GM21390 (cell line): ENCODE measurements at regions not wholly inside any gene's neighbourhood (a gene's known extent, or its start where the extent isn't known, plus 50 kb on each side); places are given as distances from the start of the nearest gene placed in this dataset.
"Not testable (repeated sequence)": the region's sequence is repeated elsewhere in the genome, so short reads cannot be mapped to it uniquely, and the experiment has no call there.

Source experiments
- ATAC-seq: cut with Tn5 transposase; IDR thresholded peaks from one replicate; pipeline ENCODE4 v1.9.1; 2021; ENCODE audit not compliant: unreplicated experiment

DNA sequence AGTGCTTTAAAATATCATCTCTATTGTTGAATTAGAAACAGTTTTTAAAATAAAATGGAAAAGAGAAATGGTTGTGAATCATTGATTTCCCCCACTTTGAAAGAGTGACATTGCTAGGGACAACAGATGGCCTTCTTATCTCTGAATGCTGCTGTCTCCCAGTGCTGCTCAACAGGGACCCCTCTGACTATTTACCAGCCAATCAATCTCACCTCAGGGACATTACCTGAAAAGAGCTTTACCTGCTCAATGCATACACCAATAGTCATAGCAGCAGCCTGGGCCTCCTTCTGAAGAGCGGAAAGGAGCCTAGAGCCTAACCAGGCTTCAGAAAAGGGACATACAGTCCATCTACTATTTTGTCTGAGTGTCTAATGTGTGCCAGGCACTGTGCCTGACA lies 162.8 kb downstream of the CGGBP1 start:
- no peak for ATAC-seq

DNA sequence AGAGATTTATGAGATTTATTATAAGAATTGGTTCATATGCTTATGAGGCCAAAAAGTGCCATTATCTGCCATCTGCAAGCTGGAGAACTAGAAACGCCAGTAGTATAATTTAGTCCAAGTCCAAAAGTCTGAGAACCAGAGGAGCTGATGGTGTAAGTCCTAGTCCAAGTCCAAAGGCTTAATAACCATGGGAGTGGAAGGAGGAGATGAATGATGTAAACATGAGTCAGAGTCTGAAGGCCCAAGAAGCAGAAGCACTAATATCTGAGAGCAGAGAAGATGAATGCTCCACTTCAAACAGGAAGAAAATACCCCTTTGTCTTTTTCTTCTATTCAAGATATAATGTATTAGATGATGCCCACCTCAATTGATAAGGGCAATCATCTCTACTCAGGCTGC lies 185.7 kb downstream of the CGGBP1 start:
- ATAC-seq = no peak

DNA sequence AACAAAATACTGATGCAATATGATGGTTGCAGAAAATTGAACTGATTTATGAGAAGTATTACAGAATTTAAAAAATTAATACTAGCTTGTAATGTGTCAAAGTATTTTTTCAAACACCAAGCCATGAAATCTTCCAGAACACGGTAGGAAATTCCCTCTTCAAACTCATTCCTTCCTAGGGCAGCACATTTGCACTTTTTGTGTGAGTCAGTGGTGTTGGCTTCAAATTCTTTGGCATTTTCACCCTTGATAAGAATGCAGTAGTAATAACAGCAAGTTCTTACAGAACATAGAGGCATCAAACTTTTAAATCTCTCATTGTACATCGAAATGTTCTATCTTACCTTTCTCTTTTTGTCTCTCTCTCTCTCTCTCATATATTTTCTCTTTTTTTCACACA lies 191.8 kb downstream of the CGGBP1 start:
- ATAC-seq = no peak

DNA sequence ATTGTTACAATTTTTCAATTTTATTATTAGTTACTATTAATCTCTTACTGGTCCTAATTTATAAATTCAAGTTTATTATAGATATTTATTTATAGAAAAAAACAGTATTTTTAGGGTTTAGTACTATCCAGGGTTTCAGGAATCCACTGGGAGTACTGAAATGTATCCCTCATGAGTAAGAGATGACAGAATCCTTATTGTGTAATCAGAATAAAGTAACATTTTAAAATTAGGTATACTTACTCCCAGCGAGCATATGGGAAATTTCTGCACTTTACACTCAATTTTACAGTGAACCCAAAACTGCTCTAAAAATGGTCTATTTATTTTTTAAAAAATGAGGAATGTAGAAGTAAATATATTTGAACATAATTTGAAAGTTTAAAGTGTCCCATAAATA lies 202.7 kb downstream of the CGGBP1 start:
- no peak for ATAC-seq

DNA sequence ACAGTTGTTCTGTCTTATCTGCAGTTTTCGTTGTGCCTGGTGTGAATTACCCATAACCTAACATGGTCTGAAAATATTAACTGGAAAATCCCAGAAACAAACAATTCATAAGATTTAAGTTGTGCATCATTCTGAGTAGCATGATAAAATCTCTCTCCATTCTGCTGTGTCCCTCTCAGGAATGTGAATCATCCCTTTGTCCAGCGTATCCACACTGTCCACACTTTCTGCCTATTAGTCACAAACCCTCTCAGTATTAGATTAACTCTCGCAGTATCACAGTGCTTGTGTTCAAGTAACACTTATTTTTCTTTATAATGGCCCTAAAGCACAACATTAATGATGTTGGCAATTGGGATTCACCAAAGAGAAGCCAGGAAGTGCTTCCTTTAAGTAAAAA lies 203.2 kb downstream of the CGGBP1 start:
- no peak for ATAC-seq

DNA sequence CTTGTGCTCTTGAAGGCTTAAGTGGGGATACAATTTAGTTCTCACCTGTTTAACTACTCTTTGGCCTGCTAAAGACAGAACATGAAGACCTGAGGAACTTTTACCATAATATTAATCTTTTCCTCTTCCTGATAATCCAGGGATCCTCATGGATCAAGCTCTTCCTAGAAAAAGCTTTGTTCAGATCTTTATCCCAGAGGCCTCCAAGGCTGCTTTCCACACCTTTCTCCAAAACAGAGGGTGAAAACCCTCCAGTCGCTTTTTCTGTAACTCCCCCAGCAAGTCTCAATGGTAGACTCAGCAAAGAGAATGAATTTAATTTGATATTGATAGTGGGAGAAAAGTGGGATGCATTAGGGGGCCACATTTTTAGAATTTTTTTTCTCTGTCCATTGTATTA lies 203.6 kb downstream of the CGGBP1 start:
- no peak for ATAC-seq

DNA sequence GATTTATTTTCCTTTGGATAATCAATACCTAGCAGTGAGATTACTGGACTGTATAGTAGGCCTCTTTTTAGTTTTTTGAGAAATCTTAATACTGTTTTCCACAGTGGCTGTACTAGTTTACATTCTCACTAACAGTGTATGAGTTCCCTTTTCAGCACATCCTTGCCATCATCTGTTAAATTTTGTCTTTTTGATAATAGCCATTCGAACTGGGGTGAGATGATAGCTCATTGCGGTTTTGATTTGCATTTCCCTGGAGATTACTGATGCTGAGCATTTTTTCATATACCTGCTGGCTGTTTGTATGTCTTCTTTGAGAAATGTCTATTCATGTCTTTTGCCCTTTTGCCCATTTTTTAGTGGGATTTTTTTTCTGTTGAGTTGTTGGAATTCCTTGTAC lies 210.8 kb downstream of the CGGBP1 start:
- no peak for ATAC-seq

DNA sequence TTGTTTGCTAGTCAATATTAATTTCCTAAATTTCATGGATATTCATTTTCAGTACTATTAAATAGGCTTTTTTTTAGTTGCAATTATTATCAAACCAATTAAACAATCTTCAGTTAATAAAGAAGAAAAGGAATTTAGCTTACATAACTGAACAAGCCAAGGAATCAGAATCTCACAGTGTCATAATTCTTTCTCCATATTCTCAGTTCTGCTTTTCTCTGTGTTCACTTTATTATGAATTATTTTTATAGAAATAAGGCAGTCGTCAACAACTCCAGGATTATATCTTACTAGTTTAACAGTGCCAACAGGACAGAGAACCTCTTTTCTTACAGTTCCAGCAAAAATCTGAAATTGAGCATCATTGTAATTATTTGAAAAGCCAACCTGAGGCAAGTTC lies 221.7 kb downstream of the CGGBP1 start:
- no peak for ATAC-seq

DNA sequence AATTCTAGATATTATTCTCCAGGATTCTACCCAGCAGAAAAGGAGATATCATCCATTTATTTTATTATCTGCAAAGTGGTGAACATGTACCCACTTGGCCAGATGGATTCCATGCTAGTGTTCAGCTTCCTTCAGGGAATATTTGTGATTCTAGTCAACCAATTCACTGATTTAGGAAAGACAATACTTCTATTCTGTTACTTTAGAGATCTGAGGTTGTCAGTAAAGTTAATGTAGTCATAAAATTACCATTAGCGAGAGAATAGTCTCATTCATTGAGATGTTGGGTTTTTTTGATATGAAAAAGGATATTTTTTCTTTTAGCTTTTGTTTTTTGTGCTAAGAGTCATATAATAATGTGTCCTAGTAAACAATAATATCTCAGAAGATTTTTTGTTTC lies 222.8 kb downstream of the CGGBP1 start:
- no peak for ATAC-seq

DNA sequence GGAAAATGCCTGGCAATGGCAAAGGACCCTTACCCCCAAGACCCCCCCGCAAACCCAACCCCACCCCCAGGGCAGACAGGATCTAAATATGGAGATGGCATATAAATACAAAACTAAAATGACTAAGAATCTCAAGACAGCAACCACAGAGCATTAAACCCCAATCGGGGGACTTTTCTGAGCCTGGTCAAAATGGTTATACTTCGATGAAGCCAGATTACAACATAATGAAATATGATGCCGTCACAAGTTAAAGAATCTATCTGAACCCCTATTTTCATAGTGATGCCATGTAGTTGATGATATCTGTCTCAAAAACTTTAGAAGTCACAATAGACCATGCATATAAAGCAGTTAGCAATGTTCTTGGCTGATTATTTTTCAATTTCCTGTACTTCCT lies 223.6 kb downstream of the CGGBP1 start:
- no peak for ATAC-seq

DNA sequence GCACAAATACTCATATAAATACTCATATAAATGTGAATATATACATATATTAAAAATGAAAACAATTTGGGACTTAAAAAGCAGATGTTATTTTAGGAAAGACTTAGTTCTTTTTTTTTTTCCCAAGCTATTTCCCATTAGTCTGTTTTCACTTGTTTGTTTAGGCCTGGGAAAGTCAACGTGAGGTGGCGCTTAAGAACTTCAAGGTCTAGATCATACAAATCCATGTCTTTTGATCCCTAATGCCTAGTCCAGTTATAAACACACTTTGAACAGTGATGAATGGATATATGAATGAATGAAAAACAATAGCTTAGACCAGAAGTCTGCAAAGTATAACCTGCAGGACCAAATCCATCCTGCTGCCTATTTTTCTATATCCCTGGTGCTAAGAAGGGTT lies 224.5 kb downstream of the CGGBP1 start:
- ATAC-seq = no peak

DNA sequence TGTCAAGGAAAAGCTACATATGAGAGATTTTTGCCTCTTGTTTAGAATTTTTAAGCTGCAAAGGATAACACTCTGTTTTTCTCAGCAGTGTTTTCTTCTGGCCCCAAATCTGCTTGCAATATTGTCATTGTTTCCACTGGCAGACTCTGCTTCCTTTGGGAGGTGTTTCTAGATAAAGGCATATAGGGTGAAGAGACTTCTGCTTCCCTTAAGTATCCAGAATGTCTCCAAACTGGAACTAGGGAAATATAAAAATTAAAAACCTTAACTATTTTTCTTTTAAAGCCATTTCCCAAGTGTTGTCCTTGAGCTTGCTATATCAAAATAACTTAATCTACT lies 225.8 kb downstream of the CGGBP1 start:
- no peak for ATAC-seq

DNA sequence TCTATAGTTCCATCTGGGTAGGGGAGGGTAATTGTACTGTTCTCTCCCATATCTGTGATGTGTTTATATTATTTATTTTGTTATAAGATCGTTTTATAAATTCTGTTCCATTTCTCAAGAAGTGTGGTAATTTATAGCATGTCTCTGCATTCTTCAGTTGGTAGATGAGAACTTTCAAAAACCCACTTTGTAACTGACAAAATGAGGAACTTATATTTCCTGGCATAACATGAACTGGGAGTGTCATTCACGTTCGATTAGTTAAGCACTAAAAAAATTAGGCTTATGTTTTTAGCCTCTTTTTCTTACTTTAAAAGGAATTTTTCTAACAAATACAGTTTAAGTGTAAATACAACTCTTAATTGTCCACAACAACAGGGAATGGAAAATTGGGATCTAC lies 230.8 kb downstream of the CGGBP1 start:
- no peak for ATAC-seq

DNA sequence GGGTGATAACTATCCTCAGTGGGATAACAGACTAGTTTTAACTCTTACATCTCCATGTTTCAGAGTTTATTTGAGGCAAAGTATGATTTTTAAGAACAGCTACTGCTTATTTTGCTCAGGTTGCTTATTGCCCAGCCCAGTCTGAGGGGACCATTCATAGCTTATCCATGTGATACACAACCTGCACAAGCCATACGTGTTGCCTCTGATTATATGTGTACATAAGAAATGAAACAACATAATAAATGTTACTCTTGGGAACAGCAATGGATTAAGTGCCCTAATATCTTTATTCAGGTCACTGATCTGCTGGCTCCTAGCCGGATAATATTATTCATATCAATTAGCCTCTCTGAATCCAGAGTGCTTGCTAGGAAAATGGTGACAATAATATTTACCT lies 236.2 kb downstream of the CGGBP1 start:
- ATAC-seq = no peak

DNA sequence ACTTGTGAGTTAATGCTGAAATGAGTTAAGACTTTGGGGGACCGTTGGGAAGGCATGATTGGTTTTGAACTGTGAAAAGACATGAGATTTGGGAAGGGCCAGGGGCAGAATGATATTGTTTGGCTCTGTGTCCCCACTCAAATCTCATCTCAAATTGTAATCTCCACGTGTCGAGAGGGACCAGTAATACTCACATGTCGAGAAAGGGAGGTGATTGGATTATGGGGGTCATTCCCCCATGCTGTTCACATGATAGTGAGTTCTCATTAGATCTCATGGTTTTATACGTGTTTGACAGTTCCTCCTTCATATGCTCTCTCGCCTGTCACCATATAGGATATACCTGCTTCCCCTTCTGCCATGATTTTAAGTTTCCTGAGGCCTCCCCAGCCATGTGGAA lies 245.3 kb downstream of the CGGBP1 start:
- ATAC-seq = not testable (repeated sequence)

DNA sequence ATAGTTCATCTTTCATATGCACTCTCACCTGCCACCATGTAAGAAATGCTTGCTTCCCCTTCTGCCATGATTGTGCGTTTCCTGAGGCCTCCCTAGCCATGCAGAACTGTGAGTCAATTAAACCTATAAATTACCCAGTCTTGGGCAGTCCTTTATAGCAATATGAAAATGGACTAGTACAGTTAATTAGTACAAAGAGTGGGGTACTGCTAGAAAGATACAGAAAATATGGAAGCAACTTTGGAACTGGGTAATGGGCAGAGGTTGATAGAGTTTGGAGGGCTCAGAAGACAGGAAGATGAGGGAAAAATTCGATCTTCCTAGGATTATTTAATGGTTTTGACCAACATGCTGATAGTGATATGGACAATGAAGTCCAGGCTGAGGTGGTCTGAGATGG lies 246.9 kb downstream of the CGGBP1 start:
- no peak for ATAC-seq

DNA sequence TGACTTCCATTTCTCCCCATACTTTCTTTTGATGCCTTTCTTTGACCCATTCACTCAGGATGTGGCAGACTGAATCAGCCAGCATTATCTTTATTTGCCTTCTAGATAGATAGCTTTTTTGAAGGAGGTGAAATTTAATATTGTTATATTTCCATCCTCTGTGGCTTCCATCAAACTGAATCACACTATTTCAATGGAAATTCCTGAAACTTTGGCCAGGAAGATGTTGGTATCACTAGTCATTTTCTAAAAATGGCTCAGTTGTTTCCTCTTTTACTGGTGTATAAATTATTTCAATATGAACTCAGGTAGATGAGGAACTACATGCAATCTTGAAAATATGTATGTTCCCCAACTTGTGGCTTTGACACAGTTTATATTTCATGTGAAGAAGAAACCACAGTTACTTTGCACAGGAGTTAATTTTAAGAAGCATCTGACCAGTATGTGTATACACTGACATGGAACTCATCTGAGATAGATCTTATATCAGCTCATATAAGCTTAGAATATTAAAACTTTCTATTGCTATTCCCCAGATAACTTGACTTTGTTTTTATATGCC lies 248.3 kb downstream of the CGGBP1 start:
- ATAC-seq = no peak

DNA sequence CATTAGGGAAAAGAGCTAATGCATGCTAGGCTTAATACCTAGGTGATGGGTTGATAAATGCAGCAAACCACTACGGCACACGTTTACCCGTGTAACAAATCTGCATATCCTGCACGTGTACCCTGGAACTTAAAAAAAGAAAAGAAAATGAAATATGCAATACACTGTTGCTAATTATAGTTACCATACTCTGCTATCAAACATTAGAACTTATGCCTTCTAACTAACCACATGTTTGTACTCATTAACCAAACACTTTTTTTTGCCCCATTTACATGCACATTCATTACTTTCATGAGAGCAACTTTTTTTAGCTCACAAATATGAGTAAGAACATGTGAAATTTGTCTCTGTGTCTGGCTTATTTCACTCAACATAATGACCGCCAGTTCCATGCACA lies 253.1 kb downstream of the CGGBP1 start:
- ATAC-seq = peak; percentile 94

DNA sequence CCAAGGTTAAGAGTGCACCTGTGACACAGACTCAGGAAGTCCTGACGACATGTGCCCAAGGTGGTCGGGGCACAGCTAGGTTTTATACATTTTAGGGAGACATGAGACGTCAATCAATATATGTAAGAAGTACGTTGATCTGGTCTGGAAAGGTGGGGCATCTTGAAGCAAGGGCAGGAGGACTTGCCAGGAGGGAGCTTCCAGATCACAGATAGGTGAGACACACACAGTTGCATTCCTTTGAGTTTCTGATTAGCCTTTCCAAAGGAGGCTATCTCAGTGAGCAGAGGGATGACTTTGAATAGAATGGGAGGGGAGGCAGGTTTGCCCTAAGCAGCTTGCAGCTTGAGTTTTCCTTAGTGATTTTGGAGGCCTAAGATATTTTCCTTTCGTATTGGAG lies 257.4 kb downstream of the CGGBP1 start:
- no peak for ATAC-seq

DNA sequence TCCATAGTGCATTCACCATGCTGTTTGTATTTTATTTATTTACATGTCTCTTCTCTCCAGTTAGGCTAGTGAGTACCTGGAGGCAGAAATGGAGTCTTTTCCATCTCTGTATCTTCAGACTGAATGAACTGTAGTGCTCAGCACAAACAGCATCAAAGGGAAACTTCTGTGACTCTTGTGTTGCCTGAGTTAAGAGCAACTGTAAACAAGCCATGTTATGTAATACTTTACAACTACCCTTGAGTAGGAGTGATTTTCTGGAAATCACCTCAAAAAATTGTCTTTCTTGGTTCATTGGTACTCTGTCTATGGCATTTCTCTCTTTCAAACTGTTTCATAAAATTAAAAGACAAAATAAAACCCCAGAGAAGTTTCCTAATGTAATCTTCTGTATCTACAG lies 258.3 kb downstream of the CGGBP1 start:
- no peak for ATAC-seq

DNA sequence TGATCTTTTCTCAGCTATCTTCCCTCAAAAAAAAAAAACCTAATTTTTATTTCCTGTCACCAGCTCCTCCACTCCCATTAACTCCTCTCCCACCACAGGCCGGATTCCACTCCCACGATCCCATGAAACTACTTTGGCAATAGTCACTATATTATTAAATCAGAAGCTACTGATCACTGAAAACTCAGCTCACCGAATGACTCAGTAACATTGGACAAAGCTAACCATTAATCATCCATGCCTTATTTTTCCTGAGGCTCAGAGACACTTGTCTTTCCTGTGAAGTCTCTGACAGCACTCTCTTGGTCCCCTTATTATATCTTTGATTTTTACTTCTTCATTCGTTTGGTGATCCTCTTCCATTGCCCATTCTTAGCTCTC lies 260.2 kb downstream of the CGGBP1 start:
- ATAC-seq = no peak

DNA sequence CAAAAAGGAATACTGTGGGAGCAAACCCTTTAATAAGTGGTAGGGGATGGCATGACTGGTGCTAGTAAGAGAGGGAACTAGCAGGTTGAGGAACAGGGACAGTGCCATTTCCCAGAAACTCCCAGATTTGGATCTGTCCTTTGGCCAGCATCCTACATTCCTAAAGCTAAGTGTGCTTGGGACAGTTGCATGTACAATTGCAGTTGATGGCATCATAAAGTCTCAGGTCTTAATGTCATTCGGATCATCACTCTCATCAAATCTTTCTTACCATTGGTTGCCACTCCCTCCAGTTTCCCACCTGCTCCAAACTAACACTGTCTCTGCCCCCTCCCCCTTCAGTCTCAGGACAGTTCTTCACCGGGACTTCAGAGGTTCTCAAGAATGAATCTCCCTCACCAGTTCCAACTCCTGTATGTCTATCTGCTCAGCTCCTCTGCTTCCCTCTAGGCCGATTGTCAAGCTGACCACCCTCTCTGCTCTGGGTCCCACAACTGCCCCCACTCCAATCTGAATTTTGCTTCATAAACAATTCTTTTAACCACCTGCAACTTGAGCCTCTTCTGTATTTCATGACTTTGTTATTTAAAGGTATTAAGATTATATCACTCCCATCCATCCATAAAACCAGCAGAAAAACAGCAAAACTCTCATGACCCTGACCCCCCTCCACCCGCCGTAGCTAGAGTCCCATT lies 260.8 kb downstream of the CGGBP1 start:
- no peak for ATAC-seq

DNA sequence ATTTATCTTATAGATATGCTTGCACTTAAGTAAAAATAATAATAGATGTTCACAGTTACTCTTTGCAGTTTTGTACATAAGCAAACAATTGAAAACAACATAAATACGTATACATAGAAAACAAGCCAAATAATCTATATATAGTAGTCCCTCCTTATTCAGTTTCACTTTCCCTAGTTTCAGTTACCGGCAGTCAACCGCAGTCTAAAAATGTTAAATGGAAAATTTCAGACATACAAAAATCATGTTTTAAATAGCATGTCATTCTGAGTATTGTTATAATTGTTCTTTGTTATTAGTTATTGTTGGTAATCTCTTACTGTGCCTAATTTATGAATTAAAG lies 262.0 kb downstream of the CGGBP1 start:
- no peak for ATAC-seq
